ENCODE measurements at regions not wholly inside any gene's neighbourhood (a gene's known extent, or its start where the extent isn't known, plus 50 kb on each side); places are given as distances from the start of the nearest gene placed in this dataset.

DNA sequence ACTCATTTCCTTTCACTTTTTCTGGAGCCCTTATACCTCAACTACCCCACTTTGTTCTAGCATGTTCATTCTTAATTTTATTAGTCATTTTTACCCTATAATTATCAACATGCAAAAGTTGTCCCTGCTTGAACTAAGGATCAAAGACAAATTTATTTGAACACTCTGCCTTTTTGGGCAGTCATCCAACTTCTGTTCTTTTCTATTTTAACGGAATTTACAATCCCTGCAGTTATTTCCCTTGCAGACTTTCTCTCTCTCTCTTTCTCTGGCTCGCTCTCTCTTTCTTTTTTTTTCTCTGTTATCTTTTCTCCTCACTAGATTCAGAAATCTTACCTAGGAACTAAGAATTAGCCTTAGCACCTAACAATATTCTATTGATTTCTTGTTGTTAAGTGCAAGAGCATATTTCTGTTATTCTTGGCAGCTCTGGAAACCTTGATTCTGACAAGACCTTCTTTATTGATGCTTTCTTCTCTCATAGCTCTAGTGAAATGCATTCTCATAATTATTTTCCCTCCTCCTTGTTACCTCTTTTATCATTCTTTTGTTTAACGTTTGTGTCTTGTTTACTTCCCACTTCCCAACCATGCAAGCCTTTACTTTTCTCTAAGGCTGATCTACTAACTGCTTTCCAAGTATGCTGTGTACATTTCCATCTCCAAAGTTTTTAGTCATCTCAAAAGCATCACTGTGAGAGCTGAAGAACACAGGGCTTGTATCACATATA lies 951.6 kb downstream of the DIPK2A start:
- TF ChIP-seq, protein P1, sequence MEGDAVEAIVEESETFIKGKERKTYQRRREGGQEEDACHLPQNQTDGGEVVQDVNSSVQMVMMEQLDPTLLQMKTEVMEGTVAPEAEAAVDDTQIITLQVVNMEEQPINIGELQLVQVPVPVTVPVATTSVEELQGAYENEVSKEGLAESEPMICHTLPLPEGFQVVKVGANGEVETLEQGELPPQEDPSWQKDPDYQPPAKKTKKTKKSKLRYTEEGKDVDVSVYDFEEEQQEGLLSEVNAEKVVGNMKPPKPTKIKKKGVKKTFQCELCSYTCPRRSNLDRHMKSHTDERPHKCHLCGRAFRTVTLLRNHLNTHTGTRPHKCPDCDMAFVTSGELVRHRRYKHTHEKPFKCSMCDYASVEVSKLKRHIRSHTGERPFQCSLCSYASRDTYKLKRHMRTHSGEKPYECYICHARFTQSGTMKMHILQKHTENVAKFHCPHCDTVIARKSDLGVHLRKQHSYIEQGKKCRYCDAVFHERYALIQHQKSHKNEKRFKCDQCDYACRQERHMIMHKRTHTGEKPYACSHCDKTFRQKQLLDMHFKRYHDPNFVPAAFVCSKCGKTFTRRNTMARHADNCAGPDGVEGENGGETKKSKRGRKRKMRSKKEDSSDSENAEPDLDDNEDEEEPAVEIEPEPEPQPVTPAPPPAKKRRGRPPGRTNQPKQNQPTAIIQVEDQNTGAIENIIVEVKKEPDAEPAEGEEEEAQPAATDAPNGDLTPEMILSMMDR (IDR thresholded peaks at IDR 0.05) = no peak
- no peak for TF ChIP-seq POLR2AphosphoS5 (IDR thresholded peaks at IDR 0.05)

Data from breast epithelium (tissue), 3 donors.